Liver (tissue), 3 donors: ENCODE measurements at regions not wholly inside any gene's neighbourhood (a gene's known extent, or its start where the extent isn't known, plus 50 kb on each side); places are given as distances from the start of the nearest gene placed in this dataset.

Experiments
- CTCF ChIP-seq: fragments of 150-350 bp; IDR thresholded peaks from 2 replicates; pipeline ENCODE4 v1.5.1; 2017; ENCODE audit warnings: improper control_type of control experiment, low read depth, low read length; ENCODE audit not compliant: missing input control
- EGR1 ChIP-seq, 2 donors: IDR thresholded peaks; 2 replicates each; pipeline ENCODE4 v1.6.1; 2016 to 2018; ENCODE audit warnings: antibody characterized with exemption in 2 of 2, low read depth in 2 of 2
- MAX ChIP-seq: IDR thresholded peaks from 2 replicates; pipeline ENCODE4 v1.6.1; 2016; ENCODE audit warnings: antibody characterized with exemption
- REST ChIP-seq: IDR thresholded peaks from 2 replicates; pipeline ENCODE4 v1.6.1; 2016; ENCODE audit warnings: antibody characterized with exemption, mild to moderate bottlenecking
- RXRA ChIP-seq, 2 donors: IDR thresholded peaks; 2 replicates each; pipeline ENCODE4 v1.6.1; 2017 to 2018; ENCODE audit warnings: antibody characterized with exemption in 2 of 2, mild to moderate bottlenecking in 1 of 2
- SP1 ChIP-seq: IDR thresholded peaks from 2 replicates; pipeline ENCODE4 v1.6.1; 2018; ENCODE audit warnings: antibody characterized with exemption, mild to moderate bottlenecking
- TAF1 ChIP-seq: conservative IDR thresholded peaks from 2 replicates; pipeline ENCODE4 v1.6.1; 2016; ENCODE audit warnings: antibody characterized with exemption, mild to moderate bottlenecking
- YY1 ChIP-seq: IDR thresholded peaks from 2 replicates; pipeline ENCODE4 v1.6.1; 2016; ENCODE audit warnings: antibody characterized with exemption, mild to moderate bottlenecking
- ZBTB33 ChIP-seq: IDR thresholded peaks from 2 replicates; pipeline ENCODE4 v1.6.1; 2016; ENCODE audit warnings: antibody characterized with exemption
- donor health status: healthy.
- donor health status: healthy.

- TF ChIP-seq CTCF (no peak), REST (no peak), YY1 (no peak), TAF1 (no peak), SP1 (no peak), EGR1 (IDR thresholded peaks at IDR 0.05; ENCODE audit: low read depth in 2 of 2) (no peak), RXRA (IDR thresholded peaks at IDR 0.05) (no peak), ZBTB33 (no peak), MAX (no peak)
These were observed 353.2 kb downstream of the SAMD5 start for GRCh38 chr6:147861696-147862095.
